SK-N-SH (cell line): ENCODE measurements at regions not wholly inside any gene's neighbourhood (a gene's known extent, or its start where the extent isn't known, plus 50 kb on each side); places are given as distances from the start of the nearest gene placed in this dataset.

ENCODE experiments used
- CTCF ChIA-PET: fragments of 300-600, 350-600 bp; formaldehyde crosslinking; extraction: SDS; loops from one replicate; lab custom pipeline; 2021; lab: Yijun Ruan, JAX
- POLR2A ChIA-PET: fragments of 350-600 bp; sonication (Branson Sonifier 250); formaldehyde crosslinking; extraction: SDS; loops from one replicate; lab custom pipeline; 2020; ENCODE audit warnings: antibody characterized with exemption, inconsistent platforms; lab: Yijun Ruan, JAX
- DNase-seq: peaks from one replicate; pipeline ENCODE4 v3.0.0; 2012
- H2AFZ ChIP-seq: fragments of 200-600 bp; sonication (generic); 2 replicates; pipeline ENCODE4 v1.8.1; 2016; ENCODE audit warnings: antibody characterized with exemption, mild to moderate bottlenecking, low read depth
- H3F3A ChIP-seq: fragments of 200-600 bp; sonication (generic); replicated peaks from 2 replicates; pipeline ENCODE3; 2016; ENCODE audit warnings: antibody characterized with exemption, mild to moderate bottlenecking; ENCODE audit not compliant: insufficient read depth
- H3K27ac ChIP-seq, 2 experiments: fragments of 200-500 bp in 1 of 2; fragments of 200-600 bp in 1 of 2; sonication (Bioruptor generic) in 1 of 2; sonication (generic), shearing (Covaris generic) in 1 of 2; 2 replicates each; pipeline versions ENCODE4 v1.5.1 to v1.6.1; 2014 to 2016; ENCODE audit warnings: low read depth in 2 of 2, inconsistent platforms in 1 of 2, low read length in 1 of 2, mild to moderate bottlenecking in 1 of 2, mixed read lengths in 1 of 2
- H3K27me3 ChIP-seq: fragments of 200-600 bp; sonication (generic), shearing (Covaris generic); 2 replicates; pipeline ENCODE4 v1.6.1; 2016; ENCODE audit warnings: mixed run types; ENCODE audit not compliant: insufficient read depth
- H3K36me3 ChIP-seq, 2 experiments: fragments of 200-500 bp in 1 of 2; fragments of 200-600 bp in 1 of 2; sonication (Bioruptor generic) in 1 of 2; sonication (generic) in 1 of 2; replicated peaks in 1 of 2; 2 replicates each; pipeline versions ENCODE3 to v1.5.1; 2014 to 2016; ENCODE audit warnings: low read length in 1 of 2, mild to moderate bottlenecking in 1 of 2; ENCODE audit not compliant: insufficient read depth in 2 of 2, control insufficient read depth in 1 of 2
- H3K4me1 ChIP-seq, 2 experiments: fragments of 200-500 bp in 1 of 2; fragments of 200-600 bp in 1 of 2; sonication (Bioruptor generic) in 1 of 2; sonication (generic), shearing (Covaris generic) in 1 of 2; 2 replicates each; pipeline versions ENCODE4 v1.5.1 to v1.6.1; 2014 to 2016; ENCODE audit warnings: low read depth in 1 of 2, low read length in 1 of 2, mixed run types in 1 of 2; ENCODE audit not compliant: insufficient read depth in 2 of 2, control insufficient read depth in 1 of 2
- H3K4me2 ChIP-seq: fragments of 200-600 bp; sonication (generic), shearing (Covaris generic); 2 replicates; pipeline ENCODE4 v1.6.1; 2017; ENCODE audit warnings: mixed run types
- H3K4me3 ChIP-seq, 2 experiments: fragments of 200-500 bp in 1 of 2; fragments of 200-600 bp in 1 of 2; sonication (Bioruptor generic) in 1 of 2; sonication (generic), shearing (Covaris generic) in 1 of 2; 2 replicates each; pipeline versions ENCODE4 v1.5.1 to v1.8.1; 2014 to 2016; ENCODE audit warnings: low read depth in 2 of 2, inconsistent platforms in 1 of 2, low read length in 1 of 2, mild to moderate bottlenecking in 1 of 2, mixed read lengths in 1 of 2, moderate library complexity in 1 of 2
- H3K79me2 ChIP-seq: fragments of 200-600 bp; sonication (generic); 2 replicates; pipeline ENCODE4 v1.8.1; 2017; ENCODE audit warnings: mild to moderate bottlenecking; ENCODE audit not compliant: insufficient read depth
- H3K9ac ChIP-seq: fragments of 200-600 bp; sonication (generic); 2 replicates; pipeline ENCODE4 v1.6.1; 2017; ENCODE audit warnings: mixed run types
- H3K9me2 ChIP-seq: fragments of 200-600 bp; sonication (generic); 2 replicates; pipeline ENCODE4 v1.6.1; 2017; ENCODE audit warnings: mixed run types
- H3K9me3 ChIP-seq: fragments of 200-600 bp; sonication (generic); 2 replicates; pipeline ENCODE4 v1.6.1; 2017; ENCODE audit warnings: mixed run types, mild to moderate bottlenecking, moderate library complexity
- H4K20me1 ChIP-seq: fragments of 200-600 bp; sonication (generic); 2 replicates; pipeline ENCODE4 v1.6.1; 2017; ENCODE audit warnings: mild to moderate bottlenecking, mixed run types; ENCODE audit not compliant: insufficient read depth
- CHD2 ChIP-seq: fragments of 150-350 bp; IDR thresholded peaks from 2 replicates; pipeline ENCODE4 v1.6.1; 2018; ENCODE audit warnings: low read length; ENCODE audit not compliant: partially characterized antibody
- GATA2 ChIP-seq: sonication (generic); formaldehyde crosslinking; IDR thresholded peaks from 2 replicates; pipeline ENCODE4 v1.5.0; 2020; ENCODE audit warnings: mild to moderate bottlenecking, missing genetic modification reagents
- JUND ChIP-seq: IDR thresholded peaks from 2 replicates; pipeline ENCODE4 v1.4.0; 2012
- MXI1 ChIP-seq: IDR thresholded peaks from 2 replicates; pipeline ENCODE4 v1.6.1; 2012; ENCODE audit warnings: mild to moderate bottlenecking, low read depth, low read length, improper control_type of control experiment
- NFIC ChIP-seq: IDR thresholded peaks from 2 replicates; pipeline ENCODE4 v1.4.0; 2012; ENCODE audit warnings: borderline replicate concordance
- NRF1 ChIP-seq: IDR thresholded peaks from 2 replicates; pipeline ENCODE4 v1.6.1; 2012; ENCODE audit warnings: low read depth, mild to moderate bottlenecking, low read length
- POLR2AphosphoS5 ChIP-seq: IDR thresholded peaks from 2 replicates; pipeline ENCODE4 v1.6.1; 2012; ENCODE audit warnings: low read depth, low read length
- RAD21 ChIP-seq: IDR thresholded peaks from 2 replicates; pipeline ENCODE4 v1.6.1; 2012; ENCODE audit warnings: mild to moderate bottlenecking, low read length
- SIN3A ChIP-seq: IDR thresholded peaks from 2 replicates; pipeline ENCODE4 v1.6.1; 2012; ENCODE audit warnings: low read depth, mild to moderate bottlenecking, low read length, moderate library complexity, borderline replicate concordance
- SMC3 ChIP-seq: IDR thresholded peaks from 2 replicates; pipeline ENCODE4 v1.6.1; 2012; ENCODE audit warnings: low read depth, low read length, improper control_type of control experiment
- TAF1 ChIP-seq: IDR thresholded peaks from 2 replicates; pipeline ENCODE4 v1.6.1; 2012; ENCODE audit warnings: low read depth, mild to moderate bottlenecking, low read length, moderate library complexity, borderline replicate concordance
- TCF12 ChIP-seq: IDR thresholded peaks from 2 replicates; pipeline ENCODE4 v1.4.0; 2012
- TEAD4 ChIP-seq: IDR thresholded peaks from 2 replicates; pipeline ENCODE4 v1.4.0; 2012; ENCODE audit warnings: mild to moderate bottlenecking, borderline replicate concordance; ENCODE audit not compliant: insufficient read depth
- WGBS: methylation state at CpG from one replicate; pipeline ENCODE4 v1.1.6; 2017; ENCODE audit warnings: low lambda C conversion rate; 5-methylcytosine and 5-hydroxymethylcytosine counted together
- TF ChIP-seq, protein P1 (sequence below): fragments of 150-350 bp; IDR thresholded peaks from 2 replicates; pipeline ENCODE4 v1.6.1; 2016; ENCODE audit warnings: mild to moderate bottlenecking, low read depth, low read length
- TF ChIP-seq, protein P2 (sequence below): IDR thresholded peaks from 2 replicates; pipeline ENCODE4 v1.4.0; 2012; ENCODE audit warnings: low read depth, borderline replicate concordance
- TF ChIP-seq, protein P3 (sequence below): IDR thresholded peaks from 2 replicates; pipeline ENCODE4 v1.6.1; 2012; ENCODE audit warnings: mild to moderate bottlenecking, low read depth, low read length, moderate library complexity
- TF ChIP-seq, protein P4 (sequence below): fragments of 150-350 bp; IDR thresholded peaks from 2 replicates; pipeline ENCODE4 v1.6.1; 2017; ENCODE audit warnings: antibody characterized with exemption, low read length, low read depth, borderline replicate concordance

DNA sequence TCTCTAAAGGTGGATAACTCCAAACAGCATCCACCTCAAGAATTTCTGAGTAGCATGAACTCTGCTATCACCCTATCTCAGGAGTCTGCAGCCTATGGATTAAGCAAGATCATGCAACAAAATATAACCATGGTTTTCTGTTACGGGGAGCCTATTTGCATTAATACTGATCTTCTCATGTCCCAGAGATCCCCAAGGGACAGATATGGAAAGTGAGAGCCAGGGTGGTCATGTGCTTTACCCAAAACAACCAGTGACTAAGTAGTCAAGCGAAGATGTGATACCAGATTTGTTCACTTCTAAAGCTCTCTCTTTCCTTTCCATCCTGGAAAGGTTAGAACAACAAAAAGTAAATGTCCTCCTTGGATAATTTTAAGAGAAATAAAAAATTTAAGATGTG, 125.1 kb downstream of the PRRX1 start:
- H3K27me3 ChIP-seq: no peaks in the 10 kb centered on the region
- ChIA-PET POLR2A (no interaction called here), CTCF (no interaction called here)
- WGBS: 53% methylated on average over 2 of the region's 2 CpGs
- no peak overlapping the region for H3K9ac ChIP-seq
- H3K4me1 ChIP-seq: peaks cover 4 to 20% of the 10 kb centered on the region in 2 experiments
- H3K9me3 ChIP-seq: no peaks in the 10 kb centered on the region
- no peaks in the 10 kb centered on the region for H3K9me2 ChIP-seq
- peak overlapping the region in 1 of 2 experiments; percentile 93; a peak in 1 of 4 replicates for H3K27ac ChIP-seq
- H3K4me2 ChIP-seq: no peak overlapping the region
- DNase-seq: no peak
- peaks cover 56% of the 10 kb centered on the region for H3F3A ChIP-seq
- H4K20me1 ChIP-seq: no peaks in the 10 kb centered on the region
- H3K4me3 ChIP-seq: no peak overlapping the region
- peaks cover 0 to 2% of the 10 kb centered on the region in 2 experiments for H3K36me3 ChIP-seq
- TF ChIP-seq, protein P1, sequence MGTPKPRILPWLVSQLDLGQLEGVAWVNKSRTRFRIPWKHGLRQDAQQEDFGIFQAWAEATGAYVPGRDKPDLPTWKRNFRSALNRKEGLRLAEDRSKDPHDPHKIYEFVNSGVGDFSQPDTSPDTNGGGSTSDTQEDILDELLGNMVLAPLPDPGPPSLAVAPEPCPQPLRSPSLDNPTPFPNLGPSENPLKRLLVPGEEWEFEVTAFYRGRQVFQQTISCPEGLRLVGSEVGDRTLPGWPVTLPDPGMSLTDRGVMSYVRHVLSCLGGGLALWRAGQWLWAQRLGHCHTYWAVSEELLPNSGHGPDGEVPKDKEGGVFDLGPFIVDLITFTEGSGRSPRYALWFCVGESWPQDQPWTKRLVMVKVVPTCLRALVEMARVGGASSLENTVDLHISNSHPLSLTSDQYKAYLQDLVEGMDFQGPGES: no peak
- TF ChIP-seq, protein P2, sequence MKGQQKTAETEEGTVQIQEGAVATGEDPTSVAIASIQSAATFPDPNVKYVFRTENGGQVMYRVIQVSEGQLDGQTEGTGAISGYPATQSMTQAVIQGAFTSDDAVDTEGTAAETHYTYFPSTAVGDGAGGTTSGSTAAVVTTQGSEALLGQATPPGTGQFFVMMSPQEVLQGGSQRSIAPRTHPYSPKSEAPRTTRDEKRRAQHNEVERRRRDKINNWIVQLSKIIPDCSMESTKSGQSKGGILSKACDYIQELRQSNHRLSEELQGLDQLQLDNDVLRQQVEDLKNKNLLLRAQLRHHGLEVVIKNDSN: no peak
- TF ChIP-seq TEAD4: no peak
- no peak for TF ChIP-seq NRF1
- TF ChIP-seq NFIC: no peak
- TF ChIP-seq TCF12: no peak
- no peak for TF ChIP-seq RAD21
- no peak for TF ChIP-seq JUND
- no peak for TF ChIP-seq SMC3
- TF ChIP-seq CHD2: no peak
- TF ChIP-seq SIN3A: no peak
- TF ChIP-seq, protein P3, sequence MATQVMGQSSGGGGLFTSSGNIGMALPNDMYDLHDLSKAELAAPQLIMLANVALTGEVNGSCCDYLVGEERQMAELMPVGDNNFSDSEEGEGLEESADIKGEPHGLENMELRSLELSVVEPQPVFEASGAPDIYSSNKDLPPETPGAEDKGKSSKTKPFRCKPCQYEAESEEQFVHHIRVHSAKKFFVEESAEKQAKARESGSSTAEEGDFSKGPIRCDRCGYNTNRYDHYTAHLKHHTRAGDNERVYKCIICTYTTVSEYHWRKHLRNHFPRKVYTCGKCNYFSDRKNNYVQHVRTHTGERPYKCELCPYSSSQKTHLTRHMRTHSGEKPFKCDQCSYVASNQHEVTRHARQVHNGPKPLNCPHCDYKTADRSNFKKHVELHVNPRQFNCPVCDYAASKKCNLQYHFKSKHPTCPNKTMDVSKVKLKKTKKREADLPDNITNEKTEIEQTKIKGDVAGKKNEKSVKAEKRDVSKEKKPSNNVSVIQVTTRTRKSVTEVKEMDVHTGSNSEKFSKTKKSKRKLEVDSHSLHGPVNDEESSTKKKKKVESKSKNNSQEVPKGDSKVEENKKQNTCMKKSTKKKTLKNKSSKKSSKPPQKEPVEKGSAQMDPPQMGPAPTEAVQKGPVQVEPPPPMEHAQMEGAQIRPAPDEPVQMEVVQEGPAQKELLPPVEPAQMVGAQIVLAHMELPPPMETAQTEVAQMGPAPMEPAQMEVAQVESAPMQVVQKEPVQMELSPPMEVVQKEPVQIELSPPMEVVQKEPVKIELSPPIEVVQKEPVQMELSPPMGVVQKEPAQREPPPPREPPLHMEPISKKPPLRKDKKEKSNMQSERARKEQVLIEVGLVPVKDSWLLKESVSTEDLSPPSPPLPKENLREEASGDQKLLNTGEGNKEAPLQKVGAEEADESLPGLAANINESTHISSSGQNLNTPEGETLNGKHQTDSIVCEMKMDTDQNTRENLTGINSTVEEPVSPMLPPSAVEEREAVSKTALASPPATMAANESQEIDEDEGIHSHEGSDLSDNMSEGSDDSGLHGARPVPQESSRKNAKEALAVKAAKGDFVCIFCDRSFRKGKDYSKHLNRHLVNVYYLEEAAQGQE: no peak
- TF ChIP-seq GATA2 (CRISPR knock-in tag): no peak
- no peak for TF ChIP-seq TAF1
- no peak for TF ChIP-seq POLR2AphosphoS5
- TF ChIP-seq MXI1: no peak
- TF ChIP-seq, protein P4, sequence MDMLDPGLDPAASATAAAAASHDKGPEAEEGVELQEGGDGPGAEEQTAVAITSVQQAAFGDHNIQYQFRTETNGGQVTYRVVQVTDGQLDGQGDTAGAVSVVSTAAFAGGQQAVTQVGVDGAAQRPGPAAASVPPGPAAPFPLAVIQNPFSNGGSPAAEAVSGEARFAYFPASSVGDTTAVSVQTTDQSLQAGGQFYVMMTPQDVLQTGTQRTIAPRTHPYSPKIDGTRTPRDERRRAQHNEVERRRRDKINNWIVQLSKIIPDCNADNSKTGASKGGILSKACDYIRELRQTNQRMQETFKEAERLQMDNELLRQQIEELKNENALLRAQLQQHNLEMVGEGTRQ: no peak
- peaks cover 17% of the 10 kb centered on the region; the same call in 1 of the 2 replicates for H3K79me2 ChIP-seq
- H2AFZ ChIP-seq: no peak overlapping the region
